Upper lobe of right lung (tissue), 1 donor: ENCODE measurements at regions not wholly inside any gene's neighbourhood (a gene's known extent, or its start where the extent isn't known, plus 50 kb on each side); places are given as distances from the start of the nearest gene placed in this dataset.
"Not testable (repeated sequence)": the region's sequence is repeated elsewhere in the genome, so short reads cannot be mapped to it uniquely, and the experiment has no call there.

Experiments
- ATAC-seq: fragments of 200-7000 bp; cut with Tn5 transposase; one replicate; pipeline ENCODE4 v1.9.1; 2020; ENCODE audit warnings: mild to moderate bottlenecking, moderate library complexity
- DNase-seq: peaks from one replicate; pipeline ENCODE4 v3.0.0-alpha.2; 2020
- H3K27ac ChIP-seq: fragments of 200-600 bp; one replicate; pipeline ENCODE4 v1.8.0; 2022
- H3K27me3 ChIP-seq: fragments of 200-600 bp; one replicate; pipeline ENCODE4 v1.8.0; 2022; ENCODE audit warnings: mild to moderate bottlenecking
- H3K36me3 ChIP-seq: fragments of 200-600 bp; one replicate; pipeline ENCODE4 v1.8.0; 2022
- H3K4me1 ChIP-seq: fragments of 200-600 bp; one replicate; pipeline ENCODE4 v1.8.0; 2022
- H3K4me3 ChIP-seq: fragments of 200-600 bp; one replicate; pipeline ENCODE4 v1.8.0; 2022; ENCODE audit warnings: mild to moderate bottlenecking
- H3K9me3 ChIP-seq: fragments of 200-600 bp; one replicate; pipeline ENCODE4 v1.8.0; 2022
- intact Hi-C: fragments of 100-400 bp; cut with DNase I; formaldehyde crosslinking; loops from one replicate; pipeline ENCODE4 v1.11.0; 2022
- TF ChIP-seq, protein P1 (sequence below): fragments of 200-600 bp; IDR thresholded peaks from one replicate; pipeline ENCODE4 v1.8.0; 2022; ENCODE audit warnings: antibody characterized with exemption
- donor health status: DM: no; HTN: yes; CAD: no; lungs with severe emphysema.

DNA sequence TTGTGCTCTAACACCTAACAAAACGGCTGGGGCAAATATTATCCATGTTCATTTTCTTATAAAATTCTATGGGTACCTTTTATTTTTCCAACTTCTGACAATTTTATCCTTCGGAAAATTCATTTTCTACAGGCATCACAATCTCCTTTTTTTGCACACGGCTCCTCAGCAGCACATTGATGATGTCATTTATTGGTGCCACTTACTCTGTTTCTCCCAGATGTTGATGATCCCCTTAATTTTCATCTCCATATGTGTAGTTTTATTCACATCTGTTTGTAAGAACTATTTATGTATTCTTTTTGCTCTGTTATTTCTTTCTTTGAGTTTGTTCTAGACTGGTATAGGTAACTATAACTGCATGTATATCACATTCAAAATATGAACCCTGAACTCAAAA is 1660.8 kb upstream of the DDX18 start:
- no peak for ATAC-seq
- Histone ChIP-seq H3K4me1 (no peaks in the 10 kb centered on the region), H3K27ac (no peak overlapping the region), H3K9me3 (peaks cover 3% of the 10 kb centered on the region), H3K36me3 (no peaks in the 10 kb centered on the region), H3K4me3 (no peak overlapping the region), H3K27me3 (no peaks in the 10 kb centered on the region)
- TF ChIP-seq, protein P1, sequence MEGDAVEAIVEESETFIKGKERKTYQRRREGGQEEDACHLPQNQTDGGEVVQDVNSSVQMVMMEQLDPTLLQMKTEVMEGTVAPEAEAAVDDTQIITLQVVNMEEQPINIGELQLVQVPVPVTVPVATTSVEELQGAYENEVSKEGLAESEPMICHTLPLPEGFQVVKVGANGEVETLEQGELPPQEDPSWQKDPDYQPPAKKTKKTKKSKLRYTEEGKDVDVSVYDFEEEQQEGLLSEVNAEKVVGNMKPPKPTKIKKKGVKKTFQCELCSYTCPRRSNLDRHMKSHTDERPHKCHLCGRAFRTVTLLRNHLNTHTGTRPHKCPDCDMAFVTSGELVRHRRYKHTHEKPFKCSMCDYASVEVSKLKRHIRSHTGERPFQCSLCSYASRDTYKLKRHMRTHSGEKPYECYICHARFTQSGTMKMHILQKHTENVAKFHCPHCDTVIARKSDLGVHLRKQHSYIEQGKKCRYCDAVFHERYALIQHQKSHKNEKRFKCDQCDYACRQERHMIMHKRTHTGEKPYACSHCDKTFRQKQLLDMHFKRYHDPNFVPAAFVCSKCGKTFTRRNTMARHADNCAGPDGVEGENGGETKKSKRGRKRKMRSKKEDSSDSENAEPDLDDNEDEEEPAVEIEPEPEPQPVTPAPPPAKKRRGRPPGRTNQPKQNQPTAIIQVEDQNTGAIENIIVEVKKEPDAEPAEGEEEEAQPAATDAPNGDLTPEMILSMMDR = no peak
- intact Hi-C loops = no loop called here
- DNase-seq = no peak

DNA sequence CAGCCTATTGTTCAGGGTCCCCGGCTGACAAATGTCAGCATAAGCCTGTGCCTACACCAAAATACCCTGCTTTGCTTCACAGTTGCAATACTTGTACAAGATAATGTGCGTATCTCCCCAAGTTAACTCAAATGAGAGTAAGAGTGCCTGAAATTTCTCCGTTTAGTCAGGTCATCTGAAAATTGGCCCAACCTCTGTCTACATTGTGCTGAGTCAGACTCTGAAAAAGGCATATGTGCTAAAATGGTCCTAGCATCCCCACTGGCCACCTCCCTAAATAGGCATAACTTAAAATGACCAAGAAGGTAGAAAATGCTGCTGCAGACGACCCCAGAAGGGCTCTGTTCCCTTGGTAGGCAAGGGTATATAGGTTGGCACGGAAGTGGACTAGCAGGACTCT is 1653.8 kb upstream of the DDX18 start:
- ATAC-seq (no peak), DNase-seq (no peak)
- no peaks in the 10 kb centered on the region for H3K27me3 ChIP-seq
- no peak overlapping the region for H3K4me3 ChIP-seq
- no peak overlapping the region for H3K27ac ChIP-seq
- H3K4me1 ChIP-seq = no peaks in the 10 kb centered on the region
- TF ChIP-seq, protein P1 = no peak
- intact Hi-C loops = no loop called here
- peaks cover 2% of the 10 kb centered on the region for H3K9me3 ChIP-seq
- H3K36me3 ChIP-seq = no peaks in the 10 kb centered on the region

DNA sequence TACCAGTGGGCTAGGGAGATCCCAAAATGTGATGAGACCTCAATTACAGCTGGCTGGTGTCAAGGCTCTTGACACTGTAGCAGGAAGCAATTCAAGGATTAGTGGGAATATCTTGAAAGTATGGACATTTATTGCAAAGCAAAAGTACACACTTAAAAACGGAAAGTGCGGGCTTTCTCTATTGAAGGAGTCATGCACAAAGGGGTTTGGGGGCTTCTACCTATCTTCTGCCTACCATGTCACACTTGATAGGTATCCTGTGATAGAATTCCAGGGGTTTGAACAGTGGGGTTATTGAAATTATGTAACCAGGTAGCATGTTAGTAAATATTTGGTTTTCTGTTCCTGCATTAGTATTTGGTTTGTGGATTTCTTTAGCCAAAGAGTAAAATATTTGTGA is 1652.1 kb upstream of the DDX18 start:
- no peak overlapping the region for H3K27ac ChIP-seq
- intact Hi-C loops = no loop called here
- TF ChIP-seq, protein P1 = no peak
- H3K4me3 ChIP-seq = no peak overlapping the region
- H3K27me3 ChIP-seq = no peaks in the 10 kb centered on the region
- no peaks in the 10 kb centered on the region for H3K4me1 ChIP-seq
- no peaks in the 10 kb centered on the region for H3K36me3 ChIP-seq
- H3K9me3 ChIP-seq = no peaks in the 10 kb centered on the region
- no peak for ATAC-seq
- DNase-seq = no peak

DNA sequence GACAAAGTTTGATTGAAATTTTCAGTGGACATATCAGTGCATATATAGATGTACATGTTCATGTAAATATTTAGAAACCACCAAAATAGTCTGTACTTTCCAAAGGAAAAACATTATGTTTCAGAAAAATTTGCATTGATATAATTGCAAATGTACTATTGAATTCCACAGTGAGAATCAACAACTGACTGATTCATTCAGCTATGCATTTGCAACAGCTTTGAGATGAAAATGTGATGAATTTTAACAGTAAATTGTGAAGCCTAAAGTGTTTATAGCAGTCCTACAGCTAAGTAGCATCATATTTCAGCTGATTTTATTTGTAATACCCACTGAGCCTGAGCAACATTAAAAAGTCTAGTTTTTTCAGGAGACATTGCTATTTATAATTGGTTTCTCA is 1647.4 kb upstream of the DDX18 start:
- Histone ChIP-seq H3K27ac (no peak overlapping the region), H3K9me3 (no peaks in the 10 kb centered on the region), H3K4me3 (no peak overlapping the region), H3K27me3 (no peaks in the 10 kb centered on the region), H3K36me3 (no peaks in the 10 kb centered on the region), H3K4me1 (no peaks in the 10 kb centered on the region)
- TF ChIP-seq, protein P1 = no peak
- intact Hi-C loops = no loop called here
- ATAC-seq = no peak
- no peak for DNase-seq

DNA sequence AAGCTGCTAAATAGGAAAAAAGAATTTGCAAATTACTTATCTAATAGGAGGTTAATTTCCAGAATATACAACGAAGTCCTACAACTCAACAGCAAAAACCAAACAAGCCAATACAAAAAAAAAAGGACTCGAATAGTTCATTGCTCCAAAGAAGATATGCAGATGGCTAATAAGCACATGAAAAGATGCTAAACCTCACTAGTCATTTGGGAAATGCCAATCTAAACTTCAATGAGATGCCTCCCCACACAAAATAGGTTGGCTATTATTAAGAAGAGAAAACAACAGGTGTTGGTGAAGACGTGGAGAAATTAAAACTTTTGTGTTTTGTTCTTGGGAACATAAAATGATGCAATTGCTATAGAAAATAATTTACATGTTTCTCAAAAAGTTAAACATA is 1634.4 kb upstream of the DDX18 start:
- Histone ChIP-seq H3K27ac (no peak overlapping the region), H3K4me1 (no peaks in the 10 kb centered on the region), H3K36me3 (no peaks in the 10 kb centered on the region), H3K4me3 (no peak overlapping the region), H3K27me3 (no peaks in the 10 kb centered on the region), H3K9me3 (no peaks in the 10 kb centered on the region)
- ATAC-seq (no peak), DNase-seq (no peak)
- intact Hi-C loops = no loop called here
- TF ChIP-seq, protein P1 = no peak

DNA sequence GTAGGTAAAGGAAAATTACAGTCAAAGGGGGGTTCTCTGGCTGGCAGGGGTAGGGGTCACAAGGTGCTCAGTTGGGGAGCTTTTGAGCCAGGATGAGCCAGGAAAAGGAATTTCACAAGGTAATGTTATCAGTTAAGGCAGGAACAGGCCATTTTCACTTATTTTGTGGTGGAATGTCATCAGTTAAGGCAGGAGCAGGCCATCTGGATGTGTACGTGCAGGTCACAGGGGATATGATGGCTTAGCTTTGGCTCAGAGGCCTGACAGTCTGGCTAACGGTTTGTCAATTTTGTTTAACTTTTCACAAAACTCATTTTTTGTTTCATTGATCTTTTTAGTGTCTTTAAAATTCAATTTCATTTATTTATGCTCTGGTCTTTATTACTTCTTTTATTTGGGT is 1623.8 kb upstream of the DDX18 start:
- H3K27ac ChIP-seq, intact Hi-C loops, H3K4me1 ChIP-seq, H3K27me3 ChIP-seq, H3K4me3 ChIP-seq, H3K36me3 ChIP-seq, DNase-seq, H3K9me3 ChIP-seq, ATAC-seq: not testable (repeated sequence)
